ENCODE measurements at regions not wholly inside any gene's neighbourhood (a gene's known extent, or its start where the extent isn't known, plus 50 kb on each side); places are given as distances from the start of the nearest gene placed in this dataset.

- WGBS, 2 donors = 29 to 31% methylated on average over 6 of the region's 6 CpGs
- DNase-seq (no peak), ATAC-seq (peak in 4 of 8 donors; percentile 52 to 88 (median 62))
Observed at GRCh38 chr7:81161451-81162075, 242.7 kb upstream of the SEMA3C start.

GRCh38 chr7:81159402-81159801, 240.6 kb upstream of the SEMA3C start:
- WGBS, 2 donors = 74 to 75% methylated on average over 2 of the region's 2 CpGs
- no peak for ATAC-seq
- no peak for TF ChIP-seq CTCF (IDR thresholded peaks at IDR 0.05)
- DNase-seq = no peak
- intact Hi-C loops (cut with DNase I) = no loop called here
- H3K27me3 ChIP-seq = no peaks in the 10 kb centered on the region
- no peak overlapping the region for H3K4me3 ChIP-seq
- no peaks in the 10 kb centered on the region for H3K36me3 ChIP-seq
- no peak overlapping the region for H3K27ac ChIP-seq
- H3K9me3 ChIP-seq = no peaks in the 10 kb centered on the region
- H3K4me1 ChIP-seq = peaks cover 0 to 6% (median 0%) of the 10 kb centered on the region in 9 donors

More at GRCh38 chr7:81161451-81162075, 242.7 kb upstream of the SEMA3C start:
- Histone ChIP-seq H3K4me1 (peaks cover 0 to 6% (median 0%) of the 10 kb centered on the region in 9 donors), H3K27me3 (no peaks in the 10 kb centered on the region), H3K9me3 (no peaks in the 10 kb centered on the region), H3K27ac (no peak overlapping the region), H3K36me3 (no peaks in the 10 kb centered on the region), H3K4me3 (no peak overlapping the region)
- TF ChIP-seq CTCF (IDR thresholded peaks at IDR 0.05) = no peak
- intact Hi-C loops (cut with DNase I) = no loop called here

GRCh38 chr7:81158189-81158588, 239.3 kb upstream of the SEMA3C start:
- no peak overlapping the region for H3K4me3 ChIP-seq
- H3K4me1 ChIP-seq = peaks cover 0 to 6% (median 0%) of the 10 kb centered on the region in 9 donors
- H3K27ac ChIP-seq = no peak overlapping the region
- ATAC-seq (no peak), DNase-seq (no peak)
- intact Hi-C loops (cut with DNase I) = no loop called here
- no peaks in the 10 kb centered on the region for H3K36me3 ChIP-seq
- H3K27me3 ChIP-seq = no peaks in the 10 kb centered on the region
- H3K9me3 ChIP-seq = no peaks in the 10 kb centered on the region
- TF ChIP-seq CTCF (IDR thresholded peaks at IDR 0.05) = no peak
- WGBS, 2 donors = 72 to 75% methylated on average over 3 of the region's 3 CpGs

- WGBS, 2 donors = 57 to 73% methylated on average over 4 of the region's 4 CpGs
- ATAC-seq = no peak
- H3K9me3 ChIP-seq = no peaks in the 10 kb centered on the region
Observed at GRCh38 chr7:81155654-81156373, 237.0 kb upstream of the SEMA3C start.

More at GRCh38 chr7:81155654-81156373, 237.0 kb upstream of the SEMA3C start:
- Histone ChIP-seq H3K27me3 (no peaks in the 10 kb centered on the region), H3K4me1 (peaks cover 0 to 8% (median 0%) of the 10 kb centered on the region in 9 donors), H3K36me3 (no peaks in the 10 kb centered on the region), H3K4me3 (no peak overlapping the region), H3K27ac (no peak overlapping the region)
- intact Hi-C loops (cut with DNase I) = no loop called here
- no peak for TF ChIP-seq CTCF (IDR thresholded peaks at IDR 0.05)
- DNase-seq = no peak

Measured in heart right ventricle (tissue), 16 donors.